ENCODE measurements at regions not wholly inside any gene's neighbourhood (a gene's known extent, or its start where the extent isn't known, plus 50 kb on each side); places are given as distances from the start of the nearest gene placed in this dataset.

DNA sequence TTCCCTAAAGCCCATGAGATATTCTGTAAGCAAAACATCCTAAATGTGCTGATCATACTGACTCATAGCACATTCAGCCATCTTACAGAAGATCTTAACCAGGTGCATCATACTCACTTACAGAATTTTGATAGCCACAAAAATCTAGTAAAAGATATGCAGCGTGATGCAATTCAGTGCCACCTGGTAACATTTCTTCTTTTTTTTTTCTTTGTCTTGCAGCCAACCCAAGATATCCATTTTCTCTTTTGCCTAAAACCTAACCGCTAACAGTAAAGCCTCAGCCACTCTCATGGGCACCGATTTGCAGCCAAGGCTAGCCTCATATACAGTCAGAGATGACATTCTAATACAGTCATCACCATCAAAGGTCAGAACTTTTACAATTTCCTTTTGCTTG, 293.3 kb downstream of the HACE1 start:
- 46% methylated on average over 3 of the region's 3 CpGs for WGBS (ENCODE audit: low lambda C conversion rate)
- CTCF ChIA-PET = no interaction called here
- no peak for DNase-seq
- no peak overlapping the region for H3K9ac ChIP-seq
- no peaks in the 10 kb centered on the region for H3K79me2 ChIP-seq (ENCODE audit: insufficient read depth)
- no peaks in the 10 kb centered on the region for H4K20me1 ChIP-seq (ENCODE audit: insufficient read depth)
- peak overlapping the region in 1 of 2 experiments; percentile 25; a peak in 1 of 4 replicates for H3K27ac ChIP-seq (ENCODE audit: low read depth in 2 of 2, low read length in 1 of 2)
- H3K4me2 ChIP-seq = no peak overlapping the region
- no peaks in the 10 kb centered on the region for H3K9me2 ChIP-seq
- H2AFZ ChIP-seq (ENCODE audit: low read depth) = no peak overlapping the region; the same call in 1 of the 2 replicates
- no peaks in the 10 kb centered on the region for H3K9me3 ChIP-seq
- H3K36me3 ChIP-seq (replicated peaks in 1 of 2; ENCODE audit: control insufficient read depth in 1 of 2, insufficient read depth in 2 of 2, low read length in 1 of 2) = no peaks in the 10 kb centered on the region
- TF ChIP-seq GABPA (IDR thresholded peaks at IDR 0.05; ENCODE audit: low read depth) (no peak), YY1 (IDR thresholded peaks at IDR 0.05; ENCODE audit: low read depth) (no peak), FOSL2 (IDR thresholded peaks at IDR 0.05; ENCODE audit: borderline replicate concordance, low read depth) (0 out of 2 replicates have a peak, but pooled peaks have one; percentile 8), NFIC (IDR thresholded peaks at IDR 0.05; ENCODE audit: borderline replicate concordance) (peak; percentile 40), TCF12 (IDR thresholded peaks at IDR 0.05) (peak; percentile 37; the same call in 1 of the 2 replicates)
- TF ChIP-seq, protein P1, sequence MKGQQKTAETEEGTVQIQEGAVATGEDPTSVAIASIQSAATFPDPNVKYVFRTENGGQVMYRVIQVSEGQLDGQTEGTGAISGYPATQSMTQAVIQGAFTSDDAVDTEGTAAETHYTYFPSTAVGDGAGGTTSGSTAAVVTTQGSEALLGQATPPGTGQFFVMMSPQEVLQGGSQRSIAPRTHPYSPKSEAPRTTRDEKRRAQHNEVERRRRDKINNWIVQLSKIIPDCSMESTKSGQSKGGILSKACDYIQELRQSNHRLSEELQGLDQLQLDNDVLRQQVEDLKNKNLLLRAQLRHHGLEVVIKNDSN (IDR thresholded peaks at IDR 0.05; ENCODE audit: borderline replicate concordance, low read depth) = no peak
- H3K4me1 ChIP-seq (ENCODE audit: control insufficient read depth in 1 of 2, insufficient read depth in 2 of 2, low read depth in 1 of 2, low read length in 1 of 2) = peaks cover 0 to 9% of the 10 kb centered on the region in 2 experiments; a peak in 1 of 4 replicates
- no peaks in the 10 kb centered on the region for H3F3A ChIP-seq (replicated peaks; ENCODE audit: insufficient read depth)
- POLR2A ChIA-PET = no interaction called here
- H3K4me3 ChIP-seq (ENCODE audit: low read depth in 2 of 2, low read length in 1 of 2) = no peak overlapping the region
- no peaks in the 10 kb centered on the region for H3K27me3 ChIP-seq (ENCODE audit: insufficient read depth)

DNA sequence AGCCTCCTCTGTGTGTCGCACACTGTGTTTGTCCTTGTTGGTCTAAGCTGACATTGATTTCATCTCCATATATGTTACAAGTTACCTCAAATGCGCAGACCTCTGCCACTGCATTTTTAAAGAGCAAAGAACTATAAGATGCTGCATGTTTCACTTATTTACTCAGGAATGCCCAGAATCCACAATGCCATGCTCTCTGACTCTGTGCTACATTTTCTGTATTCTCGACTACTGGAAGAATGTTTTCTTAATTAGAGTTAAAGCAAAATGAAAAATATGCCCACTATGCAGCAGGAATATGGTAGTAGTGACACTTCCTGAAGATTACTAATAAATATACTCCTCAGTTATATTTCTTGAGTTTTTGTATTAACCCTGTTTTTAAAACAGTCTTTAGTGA, 296.4 kb downstream of the HACE1 start:
- no peak overlapping the region for H3K9ac ChIP-seq
- H3K4me1 ChIP-seq (ENCODE audit: control insufficient read depth in 1 of 2, insufficient read depth in 2 of 2, low read depth in 1 of 2, low read length in 1 of 2) = peaks cover 0 to 9% of the 10 kb centered on the region in 2 experiments; a peak in 1 of 4 replicates
- no peaks in the 10 kb centered on the region for H3K79me2 ChIP-seq (ENCODE audit: insufficient read depth)
- no peak overlapping the region for H2AFZ ChIP-seq (ENCODE audit: low read depth)
- no peak overlapping the region for H3K4me3 ChIP-seq (ENCODE audit: low read depth in 2 of 2, low read length in 1 of 2)
- 84% methylated on average over 3 of the region's 3 CpGs for whole genome bisulfite sequencing (ENCODE audit: low lambda C conversion rate)
- H3F3A ChIP-seq (replicated peaks; ENCODE audit: insufficient read depth) = no peaks in the 10 kb centered on the region
- ChIA-PET CTCF (no interaction called here), POLR2A (no interaction called here)
- H4K20me1 ChIP-seq (ENCODE audit: insufficient read depth) = no peaks in the 10 kb centered on the region
- H3K27ac ChIP-seq (ENCODE audit: low read depth in 2 of 2, low read length in 1 of 2) = no peak overlapping the region
- no peaks in the 10 kb centered on the region for H3K9me3 ChIP-seq
- no peak for DNase-seq
- H3K36me3 ChIP-seq (replicated peaks in 1 of 2; ENCODE audit: control insufficient read depth in 1 of 2, insufficient read depth in 2 of 2, low read length in 1 of 2) = no peaks in the 10 kb centered on the region
- H3K9me2 ChIP-seq = no peaks in the 10 kb centered on the region
- no peak overlapping the region for H3K4me2 ChIP-seq
- no peaks in the 10 kb centered on the region for H3K27me3 ChIP-seq (ENCODE audit: insufficient read depth)
- TF ChIP-seq SMC3 (IDR thresholded peaks at IDR 0.05; ENCODE audit: low read depth, low read length) (no peak), JUND (IDR thresholded peaks at IDR 0.05) (no peak), RFX5 (IDR thresholded peaks at IDR 0.05; ENCODE audit: low read length) (no peak), YY1 (IDR thresholded peaks at IDR 0.05; ENCODE audit: low read depth) (no peak), RCOR1 (IDR thresholded peaks at IDR 0.05; ENCODE audit: low read length) (no peak), NRF1 (IDR thresholded peaks at IDR 0.05; ENCODE audit: low read depth, low read length) (no peak), MEF2A (IDR thresholded peaks at IDR 0.05; ENCODE audit: borderline replicate concordance, low read depth) (no peak), NFIC (IDR thresholded peaks at IDR 0.05; ENCODE audit: borderline replicate concordance) (no peak)
- TF ChIP-seq, protein P1 (IDR thresholded peaks at IDR 0.05; ENCODE audit: borderline replicate concordance, low read depth) = no peak
